Hindlimb muscle (tissue), 1 donor: ENCODE measurements at regions not wholly inside any gene's neighbourhood (a gene's known extent, or its start where the extent isn't known, plus 50 kb on each side); places are given as distances from the start of the nearest gene placed in this dataset.

ENCODE experiments used
- DNase-seq: peaks from one replicate; pipeline ENCODE4 v3.0.0-alpha.2; 2013

GRCh38 chr1:199756066-199756465, 271.4 kb upstream of the NR5A2 start:
- DNase-seq = no peak

GRCh38 chr1:199758626-199759255, 268.8 kb upstream of the NR5A2 start:
- DNase-seq = no peak

- no peak for DNase-seq
Observed at GRCh38 chr1:199759268-199759730, 268.2 kb upstream of the NR5A2 start.

GRCh38 chr1:199762572-199762971, 264.9 kb upstream of the NR5A2 start:
- DNase-seq = no peak

- DNase-seq = no peak
Observed at GRCh38 chr1:199766218-199766792, 261.2 kb upstream of the NR5A2 start.

- no peak for DNase-seq
Observed at GRCh38 chr1:199767700-199768099, 259.8 kb upstream of the NR5A2 start.

GRCh38 chr1:199774433-199775089, 252.9 kb upstream of the NR5A2 start:
- DNase-seq = no peak

- DNase-seq = no peak
Observed at GRCh38 chr1:199776768-199777497, 250.6 kb upstream of the NR5A2 start.

- DNase-seq = no peak
Observed at GRCh38 chr1:199778324-199778955, 249.1 kb upstream of the NR5A2 start.

GRCh38 chr1:199780091-199780490, 247.4 kb upstream of the NR5A2 start:
- no peak for DNase-seq

GRCh38 chr1:199780948-199781670, 246.4 kb upstream of the NR5A2 start:
- no peak for DNase-seq

GRCh38 chr1:199784138-199784895, 243.2 kb upstream of the NR5A2 start:
- no peak for DNase-seq

GRCh38 chr1:199786695-199787094, 240.8 kb upstream of the NR5A2 start:
- DNase-seq = no peak

GRCh38 chr1:199789141-199789540, 238.4 kb upstream of the NR5A2 start:
- DNase-seq = no peak

GRCh38 chr1:199791495-199791894, 236.0 kb upstream of the NR5A2 start:
- no peak for DNase-seq

GRCh38 chr1:199792874-199793273, 234.6 kb upstream of the NR5A2 start:
- DNase-seq = no peak

- no peak for DNase-seq
Observed at GRCh38 chr1:199794105-199794863, 233.2 kb upstream of the NR5A2 start.

- no peak for DNase-seq
Observed at GRCh38 chr1:199799116-199799515, 228.4 kb upstream of the NR5A2 start.

GRCh38 chr1:199804526-199804925, 223.0 kb upstream of the NR5A2 start:
- no peak for DNase-seq

- DNase-seq = no peak
Observed at GRCh38 chr1:199808110-199808870, 219.2 kb upstream of the NR5A2 start.
